Lower leg skin (tissue), 3 donors: ENCODE measurements at regions not wholly inside any gene's neighbourhood (a gene's known extent, or its start where the extent isn't known, plus 50 kb on each side); places are given as distances from the start of the nearest gene placed in this dataset.
A peak's percentile ranks its signal among the peaks of the same experiment; 100 is the strongest.
"Not testable (repeated sequence)": the region's sequence is repeated elsewhere in the genome, so short reads cannot be mapped to it uniquely, and the experiment has no call there.

Experiments
- DNase-seq, 2 donors: peaks; one replicate each; pipeline ENCODE4 v3.0.0-alpha.2; 2019; ENCODE audit warnings: low spot score in 2 of 2
- H3K4me3 ChIP-seq: fragments of 200-600 bp; sonication (generic); 2 replicates; pipeline ENCODE4 v1.5.1; 2017; ENCODE audit warnings: mild to moderate bottlenecking, low read depth; ENCODE audit not compliant: poor library complexity, severe bottlenecking
- WGBS, 2 donors: methylation state at CpG; one replicate each; pipeline ENCODE4 v1.1.5; 2018; 5-methylcytosine and 5-hydroxymethylcytosine counted together
- intact Hi-C: fragments of 100-400 bp; cut with DNase I; formaldehyde crosslinking; loops from one replicate; pipeline ENCODE4 v1.15.0; 2023; ENCODE audit warnings: low total_unique reads

- intact Hi-C loops, H3K4me3 ChIP-seq: not testable (repeated sequence)
- WGBS, 2 donors = 78 to 84% methylated on average over 35 of the region's 35 CpGs
- peak in 1 of 2 donors; percentile 56 for DNase-seq
These were observed 155.6 kb upstream of the ZNF469 start for GRCh38 chr16:88227026-88227721.

GRCh38 chr16:88227722-88228482 lies 154.9 kb upstream of the ZNF469 start:
- intact Hi-C loops, H3K4me3 ChIP-seq: not testable (repeated sequence)
- DNase-seq = peak in 1 of 2 donors; percentile 56
- WGBS, 2 donors = 79 to 82% methylated on average over 25 to 28 of the region's 36 CpGs

- peak in 1 of 2 donors; percentile 40 for DNase-seq
- H3K4me3 ChIP-seq, intact Hi-C loops: not testable (repeated sequence)
- WGBS, 2 donors = 62 to 77% methylated on average over 7 to 8 of the region's 8 CpGs
These were observed 154.0 kb upstream of the ZNF469 start for GRCh38 chr16:88228751-88229150.

- WGBS, 2 donors = 90 to 97% methylated on average over 12 of the region's 12 CpGs
- intact Hi-C loops, H3K4me3 ChIP-seq: not testable (repeated sequence)
- peak in 1 of 2 donors; percentile 77 for DNase-seq
These were observed 153.0 kb upstream of the ZNF469 start for GRCh38 chr16:88229710-88230109.

- intact Hi-C loops, H3K4me3 ChIP-seq: not testable (repeated sequence)
- DNase-seq = peak in 1 of 2 donors; percentile 75
- 85 to 93% methylated on average over 7 to 14 of the region's 24 CpGs for WGBS, 2 donors
These were observed 152.3 kb upstream of the ZNF469 start for GRCh38 chr16:88230276-88230966.

- intact Hi-C loops, H3K4me3 ChIP-seq: not testable (repeated sequence)
- 82 to 85% methylated on average over 15 to 17 of the region's 19 CpGs for WGBS, 2 donors
- DNase-seq = peak in 1 of 2 donors; percentile 66
These were observed 151.7 kb upstream of the ZNF469 start for GRCh38 chr16:88230967-88231615.

- H3K4me3 ChIP-seq, intact Hi-C loops: not testable (repeated sequence)
- DNase-seq = peak in 1 of 2 donors; percentile 74
- WGBS, 2 donors = 88 to 90% methylated on average over 5 to 13 of the region's 13 CpGs
These were observed 150.9 kb upstream of the ZNF469 start for GRCh38 chr16:88231839-88232238.

GRCh38 chr16:88232401-88233258 lies 150.1 kb upstream of the ZNF469 start:
- H3K4me3 ChIP-seq, intact Hi-C loops: not testable (repeated sequence)
- 72 to 80% methylated on average over 24 to 28 of the region's 31 CpGs for WGBS, 2 donors
- DNase-seq = peak in 1 of 2 donors; percentile 81

GRCh38 chr16:88233621-88234420 lies 148.9 kb upstream of the ZNF469 start:
- WGBS, 2 donors = 80 to 83% methylated on average over 12 to 22 of the region's 23 CpGs
- not testable (repeated sequence) for H3K4me3 ChIP-seq

GRCh38 chr16:88234421-88235271 lies 148.1 kb upstream of the ZNF469 start:
- H3K4me3 ChIP-seq, intact Hi-C loops: not testable (repeated sequence)
- DNase-seq = peak in 1 of 2 donors; percentile 76
- WGBS, 2 donors = 71 to 77% methylated on average over 22 to 31 of the region's 46 CpGs

More at GRCh38 chr16:88233621-88234420, 148.9 kb upstream of the ZNF469 start:
- DNase-seq = peak in 1 of 2 donors; percentile 61
- intact Hi-C loops = not testable (repeated sequence)

GRCh38 chr16:88235691-88236090 lies 147.1 kb upstream of the ZNF469 start:
- H3K4me3 ChIP-seq, intact Hi-C loops: not testable (repeated sequence)
- DNase-seq = peak in 1 of 2 donors; percentile 79
- WGBS, 2 donors = 85 to 92% methylated on average over 6 of the region's 6 CpGs

- H3K4me3 ChIP-seq, intact Hi-C loops: not testable (repeated sequence)
- 42% methylated on average over 7 to 9 of the region's 9 CpGs for WGBS, 2 donors
- peak in 1 of 2 donors; percentile 29 for DNase-seq
These were observed 146.5 kb upstream of the ZNF469 start for GRCh38 chr16:88236229-88236628.
